IMR-90 (cell line): ENCODE measurements at regions not wholly inside any gene's neighbourhood (a gene's known extent, or its start where the extent isn't known, plus 50 kb on each side); places are given as distances from the start of the nearest gene placed in this dataset.

Source experiments
- ATAC-seq: fragments of 200-7000 bp; cut with Tn5 transposase; 2 replicates; pipeline ENCODE4 v1.9.1; 2020; ENCODE audit warnings: low read depth, mild to moderate bottlenecking, moderate library complexity
- BruUV-seq: library from RNA; stranded (reverse); fragments of 400-500 nt; replicated peaks from 2 replicates; lab custom pipeline; 2021; lab: Mats Ljungman, UMichigan
- CTCF ChIA-PET: fragments of 300-600 bp; formaldehyde crosslinking; extraction: SDS; loops from one replicate; lab custom pipeline; 2021; ENCODE audit warnings: antibody characterized with exemption; lab: Yijun Ruan, JAX
- POLR2A ChIA-PET: fragments of 300-600 bp; sonication (Branson Sonifier 250); formaldehyde crosslinking; loops from one replicate; lab custom pipeline; 2022; ENCODE audit warnings: antibody characterized with exemption; ENCODE audit not compliant: unreplicated experiment; lab: Charles Lee
- DNase-seq: peaks from one replicate; pipeline ENCODE4 v3.0.0; 2013
- H2AFZ ChIP-seq: replicated peaks from 2 replicates; pipeline ENCODE3; 2013; ENCODE audit warnings: low read length, mild to moderate bottlenecking; ENCODE audit not compliant: poor library complexity
- H2AK5ac ChIP-seq: 2 replicates; pipeline ENCODE4 v1.6.1; 2013; ENCODE audit warnings: low read depth, low read length, inconsistent platforms
- H2AK9ac ChIP-seq: replicated peaks from 2 replicates; pipeline ENCODE3; 2013; ENCODE audit warnings: mild to moderate bottlenecking, low read depth, low read length, moderate library complexity; ENCODE audit not compliant: poor library complexity
- H2BK120ac ChIP-seq: 2 replicates; pipeline ENCODE4 v1.6.1; 2013; ENCODE audit warnings: low read depth, low read length, inconsistent platforms
- H2BK15ac ChIP-seq: 3 replicates; pipeline ENCODE4 v1.6.1; 2013; ENCODE audit warnings: low read depth, low read length, inconsistent platforms
- H2BK20ac ChIP-seq: 2 replicates; pipeline ENCODE4 v1.6.1; 2013; ENCODE audit warnings: low read depth, mild to moderate bottlenecking, inconsistent platforms, low read length, moderate library complexity
- H2BK5ac ChIP-seq: 2 replicates; pipeline ENCODE4 v1.6.1; 2013; ENCODE audit warnings: mild to moderate bottlenecking, low read depth, low read length, inconsistent platforms; ENCODE audit not compliant: poor library complexity, severe bottlenecking
- H3K14ac ChIP-seq: replicated peaks from 2 replicates; pipeline ENCODE4 v1.6.1; 2013; ENCODE audit warnings: low read depth, low read length, inconsistent platforms
- H3K18ac ChIP-seq: 2 replicates; pipeline ENCODE4 v1.6.1; 2013; ENCODE audit warnings: low read depth, low read length, control low read depth
- H3K23ac ChIP-seq: 2 replicates; pipeline ENCODE4 v1.6.1; 2013; ENCODE audit warnings: low read depth, low read length, inconsistent platforms
- H3K27ac ChIP-seq: 2 replicates; pipeline ENCODE4 v1.5.1; 2013; ENCODE audit warnings: mild to moderate bottlenecking, control low read depth, low read length; ENCODE audit not compliant: insufficient read depth
- H3K27me3 ChIP-seq: 2 replicates; pipeline ENCODE4 v1.6.1; 2013; ENCODE audit warnings: low read length; ENCODE audit not compliant: control insufficient read depth, insufficient read depth
- H3K36me3 ChIP-seq: 2 replicates; pipeline ENCODE4 v1.6.1; 2013; ENCODE audit warnings: low read length, mixed read lengths; ENCODE audit not compliant: control insufficient read depth, insufficient read depth
- H3K4ac ChIP-seq: 2 replicates; pipeline ENCODE4 v1.6.1; 2013; ENCODE audit warnings: low read depth, low read length, inconsistent platforms
- H3K4me1 ChIP-seq: 2 replicates; pipeline ENCODE4 v1.6.1; 2013; ENCODE audit warnings: low read length, mixed read lengths; ENCODE audit not compliant: control insufficient read depth, insufficient read depth
- H3K4me2 ChIP-seq: 2 replicates; pipeline ENCODE4 v1.6.1; 2013; ENCODE audit warnings: low read depth, mild to moderate bottlenecking, control low read depth, low read length, moderate library complexity
- H3K4me3 ChIP-seq: 2 replicates; pipeline ENCODE4 v1.5.1; 2013; ENCODE audit warnings: low read depth, mild to moderate bottlenecking, control low read depth, low read length, moderate library complexity; ENCODE audit not compliant: insufficient read depth
- H3K56ac ChIP-seq: 2 replicates; pipeline ENCODE4 v1.6.1; 2013; ENCODE audit warnings: low read length, inconsistent platforms; ENCODE audit not compliant: insufficient read depth; ENCODE audit errors: extremely low read depth
- H3K79me1 ChIP-seq, 2 experiments: 2 replicates each; pipeline ENCODE4 v1.6.1; 2013; ENCODE audit warnings: low read length in 2 of 2, inconsistent platforms in 1 of 2, low read depth in 1 of 2
- H3K9ac ChIP-seq: 2 replicates; pipeline ENCODE4 v1.6.1; 2013; ENCODE audit warnings: low read depth, low read length, control low read depth
- H3K9me1 ChIP-seq: 2 replicates; pipeline ENCODE4 v1.6.1; 2013; ENCODE audit warnings: low read length, inconsistent platforms; ENCODE audit not compliant: insufficient read depth
- H3K9me3 ChIP-seq: 2 replicates; pipeline ENCODE4 v1.6.1; 2013; ENCODE audit warnings: low read length; ENCODE audit not compliant: control insufficient read depth, insufficient read depth
- H4K20me1 ChIP-seq: 2 replicates; pipeline ENCODE4 v1.6.1; 2013; ENCODE audit warnings: low read length, inconsistent platforms; ENCODE audit not compliant: insufficient read depth
- H4K5ac ChIP-seq: 2 replicates; pipeline ENCODE4 v1.6.1; 2013; ENCODE audit warnings: mild to moderate bottlenecking, low read depth, low read length, control low read depth
- H4K8ac ChIP-seq, 2 experiments: 2 replicates each; pipeline ENCODE4 v1.6.1; 2013; ENCODE audit warnings: low read depth in 2 of 2, low read length in 2 of 2, control low read depth in 1 of 2, inconsistent platforms in 1 of 2
- H4K91ac ChIP-seq: 2 replicates; pipeline ENCODE4 v1.6.1; 2013; ENCODE audit warnings: low read depth, low read length, inconsistent platforms; ENCODE audit not compliant: insufficient read depth
- BHLHE40 ChIP-seq: fragments of 150-350 bp; IDR thresholded peaks from 2 replicates; pipeline ENCODE4 v1.6.1; 2016; ENCODE audit warnings: mild to moderate bottlenecking, low read depth, low read length
- CEBPB ChIP-seq: IDR thresholded peaks from 2 replicates; pipeline ENCODE4 v1.6.1; 2012; ENCODE audit warnings: low read depth, low read length, improper control_type of control experiment
- CHD1 ChIP-seq: IDR thresholded peaks from 2 replicates; pipeline ENCODE4 v1.6.1; 2012; ENCODE audit warnings: low read depth, low read length, improper control_type of control experiment
- ELK1 ChIP-seq: fragments of 150-350 bp; IDR thresholded peaks from 2 replicates; pipeline ENCODE4 v1.6.1; 2016; ENCODE audit warnings: low read depth, mild to moderate bottlenecking, low read length, moderate library complexity, borderline replicate concordance
- FOS ChIP-seq: fragments of 150-350 bp; IDR thresholded peaks from 2 replicates; pipeline ENCODE4 v1.6.1; 2016; ENCODE audit warnings: low read depth, low read length
- MAFK ChIP-seq: IDR thresholded peaks from 2 replicates; pipeline ENCODE4 v1.6.1; 2012; ENCODE audit warnings: low read depth, low read length, improper control_type of control experiment
- MAZ ChIP-seq: IDR thresholded peaks from 2 replicates; pipeline ENCODE4 v1.6.1; 2012; ENCODE audit warnings: low read depth, mild to moderate bottlenecking, low read length, improper control_type of control experiment, moderate library complexity, borderline replicate concordance
- MXI1 ChIP-seq: IDR thresholded peaks from 2 replicates; pipeline ENCODE4 v1.6.1; 2012; ENCODE audit warnings: low read depth, mild to moderate bottlenecking, low read length, moderate library complexity, borderline replicate concordance
- NFE2L2 ChIP-seq: fragments of 150-350 bp; IDR thresholded peaks from 2 replicates; pipeline ENCODE4 v1.6.1; 2016; ENCODE audit warnings: low read depth, mild to moderate bottlenecking, low read length
- POLR2A ChIP-seq: IDR thresholded peaks from 2 replicates; pipeline ENCODE4 v1.6.1; 2012; ENCODE audit warnings: mild to moderate bottlenecking, low read depth, low read length
- RAD21 ChIP-seq: IDR thresholded peaks from 2 replicates; pipeline ENCODE4 v1.6.1; 2012; ENCODE audit warnings: low read length, improper control_type of control experiment
- RCOR1 ChIP-seq: IDR thresholded peaks from 2 replicates; pipeline ENCODE4 v1.6.1; 2012; ENCODE audit warnings: mild to moderate bottlenecking, low read length, improper control_type of control experiment; ENCODE audit not compliant: insufficient replicate concordance
- RFX5 ChIP-seq: IDR thresholded peaks from 2 replicates; pipeline ENCODE4 v1.8.0; 2012; ENCODE audit warnings: low read depth, mild to moderate bottlenecking, low read length, moderate library complexity
- SMC3 ChIP-seq: fragments of 150-350 bp; IDR thresholded peaks from 2 replicates; pipeline ENCODE4 v1.6.1; 2016; ENCODE audit warnings: low read depth, mild to moderate bottlenecking, antibody characterized with exemption, low read length, moderate library complexity
- WGBS, 2 experiments: methylation state at CpG; one replicate each; pipeline versions ENCODE4 v1.1.5 to v1.1.7; 2013; ENCODE audit warnings: missing lambda C conversion rate in 2 of 2; ENCODE audit not compliant: insufficient read length in 1 of 2; ENCODE audit errors: extremely low coverage in 2 of 2; 5-methylcytosine and 5-hydroxymethylcytosine counted together
- dilution Hi-C: fragments of 300-500 bp; cut with HindIII; formaldehyde crosslinking; loops from one replicate; pipeline ENCODE4 v1.14.3; 2018; ENCODE audit warnings: low sequenced_read_pairs; ENCODE audit not compliant: unreplicated experiment
- in situ Hi-C: fragments of 300-500 bp; cut with MboI; formaldehyde crosslinking; loops from 3 replicates; pipeline ENCODE4 v1.14.3; 2019; ENCODE audit warnings: low sequenced_read_pairs, inconsistent platforms, mixed read lengths
- intact Hi-C: fragments of 100-400 bp; cut with micrococcal nuclease; formaldehyde crosslinking; loops from 2 replicates; pipeline ENCODE4 v1.10.0; 2022
- TF ChIP-seq, protein P1 (sequence below): fragments of 150-350 bp; IDR thresholded peaks from 2 replicates; pipeline ENCODE4 v1.6.1; 2017; ENCODE audit warnings: mild to moderate bottlenecking, antibody characterized with exemption, low read length, low read depth
- TF ChIP-seq, protein P2 (sequence below): conservative IDR thresholded peaks from 2 replicates; pipeline ENCODE4 v1.5.1; 2012; ENCODE audit warnings: mild to moderate bottlenecking, low read depth, low read length, improper control_type of control experiment

- ATAC-seq, result no peak
- H4K20me1 ChIP-seq, result no peaks in the 10 kb centered on the region
- no peaks in the 10 kb centered on the region for H3K36me3 ChIP-seq
- H3K14ac ChIP-seq, result no peak overlapping the region
- H3K4me3 ChIP-seq, result no peak overlapping the region
- ChIA-PET POLR2A (no interaction called here), CTCF (interaction anchor here (0.5 kb wide), 1 partner anchor 769 kb away, joined by 4 read pairs; no protein-coding TSS in a partner anchor)
- H3K9me1 ChIP-seq, result no peaks in the 10 kb centered on the region
- H3K27ac ChIP-seq, result no peak overlapping the region
- in situ Hi-C loops, result no loop called here
- H3K27me3 ChIP-seq, result no peaks in the 10 kb centered on the region
- no peak overlapping the region for H2BK120ac ChIP-seq
- no peak for DNase-seq
- H4K8ac ChIP-seq, result no peak overlapping the region
- no TSS peak for BruUV-seq
- no peak overlapping the region for H3K9ac ChIP-seq
- intact Hi-C loops, result no loop called here
- no peak overlapping the region for H3K18ac ChIP-seq
- no peak overlapping the region for H3K23ac ChIP-seq
- H3K4me2 ChIP-seq, result no peak overlapping the region
- H2AK5ac ChIP-seq, result no peak overlapping the region
- no peak overlapping the region for H2AFZ ChIP-seq
- no peaks in the 10 kb centered on the region for H3K79me1 ChIP-seq
- TF ChIP-seq, protein P1, sequence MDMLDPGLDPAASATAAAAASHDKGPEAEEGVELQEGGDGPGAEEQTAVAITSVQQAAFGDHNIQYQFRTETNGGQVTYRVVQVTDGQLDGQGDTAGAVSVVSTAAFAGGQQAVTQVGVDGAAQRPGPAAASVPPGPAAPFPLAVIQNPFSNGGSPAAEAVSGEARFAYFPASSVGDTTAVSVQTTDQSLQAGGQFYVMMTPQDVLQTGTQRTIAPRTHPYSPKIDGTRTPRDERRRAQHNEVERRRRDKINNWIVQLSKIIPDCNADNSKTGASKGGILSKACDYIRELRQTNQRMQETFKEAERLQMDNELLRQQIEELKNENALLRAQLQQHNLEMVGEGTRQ, result no peak
- TF ChIP-seq BHLHE40, result no peak
- TF ChIP-seq NFE2L2, result no peak
- TF ChIP-seq MAFK, result no peak
- TF ChIP-seq FOS, result no peak
- TF ChIP-seq ELK1, result no peak
- TF ChIP-seq MXI1, result no peak
- no peak for TF ChIP-seq RCOR1
- no peak for TF ChIP-seq SMC3
- no peak for TF ChIP-seq CHD1
- no peak for TF ChIP-seq RFX5
- TF ChIP-seq POLR2A, result no peak
- no peak for TF ChIP-seq MAZ
- TF ChIP-seq CEBPB, result no peak
- no peak for TF ChIP-seq RAD21
- TF ChIP-seq, protein P2, sequence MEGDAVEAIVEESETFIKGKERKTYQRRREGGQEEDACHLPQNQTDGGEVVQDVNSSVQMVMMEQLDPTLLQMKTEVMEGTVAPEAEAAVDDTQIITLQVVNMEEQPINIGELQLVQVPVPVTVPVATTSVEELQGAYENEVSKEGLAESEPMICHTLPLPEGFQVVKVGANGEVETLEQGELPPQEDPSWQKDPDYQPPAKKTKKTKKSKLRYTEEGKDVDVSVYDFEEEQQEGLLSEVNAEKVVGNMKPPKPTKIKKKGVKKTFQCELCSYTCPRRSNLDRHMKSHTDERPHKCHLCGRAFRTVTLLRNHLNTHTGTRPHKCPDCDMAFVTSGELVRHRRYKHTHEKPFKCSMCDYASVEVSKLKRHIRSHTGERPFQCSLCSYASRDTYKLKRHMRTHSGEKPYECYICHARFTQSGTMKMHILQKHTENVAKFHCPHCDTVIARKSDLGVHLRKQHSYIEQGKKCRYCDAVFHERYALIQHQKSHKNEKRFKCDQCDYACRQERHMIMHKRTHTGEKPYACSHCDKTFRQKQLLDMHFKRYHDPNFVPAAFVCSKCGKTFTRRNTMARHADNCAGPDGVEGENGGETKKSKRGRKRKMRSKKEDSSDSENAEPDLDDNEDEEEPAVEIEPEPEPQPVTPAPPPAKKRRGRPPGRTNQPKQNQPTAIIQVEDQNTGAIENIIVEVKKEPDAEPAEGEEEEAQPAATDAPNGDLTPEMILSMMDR, result no peak
- no peak overlapping the region for H3K56ac ChIP-seq
- H4K5ac ChIP-seq, result no peak overlapping the region
- H2AK9ac ChIP-seq, result no peak overlapping the region
- no peak overlapping the region for H3K4ac ChIP-seq
- no peak overlapping the region for H4K91ac ChIP-seq
- no peak overlapping the region for H2BK15ac ChIP-seq
- dilution Hi-C loops, result no loop called here
- no CpG with 5 or more reads among the region's 1 CpG for WGBS, 2 experiments
- no peak overlapping the region for H2BK20ac ChIP-seq
- no peaks in the 10 kb centered on the region for H3K4me1 ChIP-seq
- peaks cover 3% of the 10 kb centered on the region; the same call in 1 of the 2 replicates for H3K9me3 ChIP-seq
- no peak overlapping the region for H2BK5ac ChIP-seq
These were observed 484.9 kb downstream of the COL12A1 start for GRCh38 chr6:74720923-74721322.
